Right lobe of liver (tissue), 4 donors: ENCODE measurements at regions not wholly inside any gene's neighbourhood (a gene's known extent, or its start where the extent isn't known, plus 50 kb on each side); places are given as distances from the start of the nearest gene placed in this dataset.

ENCODE experiments used
- CTCF ChIP-seq, 4 donors: fragments of 200-600 bp in 3 of 4; fragments of 450-650 bp in 1 of 4; IDR thresholded peaks; one replicate each; pipeline versions ENCODE4 v1.5.1 to v1.8.0; 2016 to 2022; ENCODE audit warnings: antibody characterized with exemption in 4 of 4, mild to moderate bottlenecking in 2 of 4
- POLR2A ChIP-seq: fragments of 450-650 bp; IDR thresholded peaks from one replicate; pipeline ENCODE4 v1.6.1; 2017; ENCODE audit warnings: antibody characterized with exemption, mild to moderate bottlenecking
- donor health status: DM: no; HTN: no; CAD: no.
- donor health status: DM: no; HTN: no; CAD: no.
- donor health status: DM: no; HTN: yes; CAD: no.

GRCh38 chr18:22490429-22490846 is 72.7 kb upstream of the CTAGE1 start:
- TF ChIP-seq CTCF (IDR thresholded peaks at IDR 0.05): peak; percentile 23 to 73 (median 32)
- TF ChIP-seq POLR2A: no peak
